GM23338 (cell line): ENCODE measurements at regions not wholly inside any gene's neighbourhood (a gene's known extent, or its start where the extent isn't known, plus 50 kb on each side); places are given as distances from the start of the nearest gene placed in this dataset.

Source experiments
- CREB1 ChIP-seq: fragments of 250-450 bp; sonication (Bioruptor Pico); IDR thresholded peaks from 2 replicates; pipeline ENCODE4 v1.5.0; 2020; ENCODE audit warnings: low read depth, mild to moderate bottlenecking, moderate library complexity
- EZH2 ChIP-seq: fragments of 200-600 bp; sonication (generic); IDR thresholded peaks from one replicate; pipeline ENCODE4 v1.8.0; 2017; ENCODE audit warnings: antibody characterized with exemption, mild to moderate bottlenecking, low read depth; ENCODE audit not compliant: unreplicated experiment
- EZH2phosphoT487 ChIP-seq: fragments of 200-600 bp; sonication (generic); IDR thresholded peaks from one replicate; pipeline ENCODE4 v1.8.1; 2018; ENCODE audit warnings: antibody characterized with exemption; ENCODE audit not compliant: unreplicated experiment
- JUNB ChIP-seq: IDR thresholded peaks from one replicate; pipeline ENCODE4 v1.6.1; 2016; ENCODE audit warnings: antibody characterized with exemption; ENCODE audit not compliant: unreplicated experiment
- NANOG ChIP-seq: IDR thresholded peaks from 2 replicates; pipeline ENCODE4 v1.6.1; 2016; ENCODE audit warnings: antibody characterized with exemption, borderline replicate concordance
- POLR2AphosphoS5 ChIP-seq: IDR thresholded peaks from 2 replicates; pipeline ENCODE4 v1.6.1; 2016; ENCODE audit warnings: antibody characterized with exemption, low read depth
- STAT1 ChIP-seq: IDR thresholded peaks from one replicate; pipeline ENCODE4 v1.6.1; 2016; ENCODE audit warnings: antibody characterized with exemption; ENCODE audit not compliant: unreplicated experiment
- ZNF114 ChIP-seq: fragments of 250-450 bp; sonication (Bioruptor Pico); IDR thresholded peaks from 2 replicates; pipeline ENCODE4 v1.5.0; 2020; ENCODE audit warnings: mild to moderate bottlenecking, moderate library complexity
- ZNF462 ChIP-seq: fragments of 250-450 bp; sonication (Bioruptor Pico); IDR thresholded peaks from 2 replicates; pipeline ENCODE4 v1.5.0; 2020; ENCODE audit warnings: mild to moderate bottlenecking, moderate library complexity
- TF ChIP-seq, protein P1 (sequence below), 2 experiments: fragments of 200-600 bp in 1 of 2; sonication (generic) in 1 of 2; conservative IDR thresholded peaks; 2 replicates each; pipeline versions ENCODE4 v1.5.1 to v1.6.1; 2016 to 2017; ENCODE audit warnings: antibody characterized with exemption in 2 of 2, low read depth in 2 of 2, mild to moderate bottlenecking in 2 of 2, moderate library complexity in 1 of 2
- TF ChIP-seq, protein P2 (sequence below): IDR thresholded peaks from one replicate; pipeline ENCODE4 v1.6.1; 2018; ENCODE audit warnings: antibody characterized with exemption; ENCODE audit not compliant: unreplicated experiment
- TF ChIP-seq, protein P3 (sequence below): IDR thresholded peaks from 2 replicates; pipeline ENCODE4 v1.6.1; 2016; ENCODE audit warnings: antibody characterized with exemption

DNA sequence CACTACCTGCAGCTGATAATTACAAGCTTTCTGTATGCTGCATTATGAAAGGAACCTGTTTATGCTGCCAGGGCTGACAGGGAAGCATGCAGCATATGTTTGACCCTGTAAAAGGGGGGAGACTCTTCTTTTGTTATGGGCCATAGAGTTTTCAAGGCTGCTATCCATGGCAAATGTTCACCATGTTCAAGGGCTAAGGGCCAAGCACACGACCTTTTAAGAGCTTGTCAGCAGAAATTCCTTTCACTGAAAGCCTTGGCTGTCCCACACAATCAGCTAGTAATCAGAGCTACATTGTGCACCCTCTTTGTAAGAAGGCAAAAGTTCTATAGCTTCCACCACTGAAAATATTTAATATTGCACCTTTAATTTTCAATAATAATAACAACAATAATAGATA lies 74.2 kb upstream of the MBIP start:
- TF ChIP-seq, protein P1, sequence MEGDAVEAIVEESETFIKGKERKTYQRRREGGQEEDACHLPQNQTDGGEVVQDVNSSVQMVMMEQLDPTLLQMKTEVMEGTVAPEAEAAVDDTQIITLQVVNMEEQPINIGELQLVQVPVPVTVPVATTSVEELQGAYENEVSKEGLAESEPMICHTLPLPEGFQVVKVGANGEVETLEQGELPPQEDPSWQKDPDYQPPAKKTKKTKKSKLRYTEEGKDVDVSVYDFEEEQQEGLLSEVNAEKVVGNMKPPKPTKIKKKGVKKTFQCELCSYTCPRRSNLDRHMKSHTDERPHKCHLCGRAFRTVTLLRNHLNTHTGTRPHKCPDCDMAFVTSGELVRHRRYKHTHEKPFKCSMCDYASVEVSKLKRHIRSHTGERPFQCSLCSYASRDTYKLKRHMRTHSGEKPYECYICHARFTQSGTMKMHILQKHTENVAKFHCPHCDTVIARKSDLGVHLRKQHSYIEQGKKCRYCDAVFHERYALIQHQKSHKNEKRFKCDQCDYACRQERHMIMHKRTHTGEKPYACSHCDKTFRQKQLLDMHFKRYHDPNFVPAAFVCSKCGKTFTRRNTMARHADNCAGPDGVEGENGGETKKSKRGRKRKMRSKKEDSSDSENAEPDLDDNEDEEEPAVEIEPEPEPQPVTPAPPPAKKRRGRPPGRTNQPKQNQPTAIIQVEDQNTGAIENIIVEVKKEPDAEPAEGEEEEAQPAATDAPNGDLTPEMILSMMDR (conservative IDR thresholded peaks at IDR 0.05; ENCODE audit: low read depth in 2 of 2), result no peak
- TF ChIP-seq POLR2AphosphoS5 (no peak), EZH2 (no peak), EZH2phosphoT487 (no peak), CREB1 (no peak), JUNB (no peak), STAT1 (no peak), ZNF462 (CRISPR knock-in tag) (no peak), ZNF114 (CRISPR knock-in tag) (no peak), NANOG (no peak)
- TF ChIP-seq, protein P2, sequence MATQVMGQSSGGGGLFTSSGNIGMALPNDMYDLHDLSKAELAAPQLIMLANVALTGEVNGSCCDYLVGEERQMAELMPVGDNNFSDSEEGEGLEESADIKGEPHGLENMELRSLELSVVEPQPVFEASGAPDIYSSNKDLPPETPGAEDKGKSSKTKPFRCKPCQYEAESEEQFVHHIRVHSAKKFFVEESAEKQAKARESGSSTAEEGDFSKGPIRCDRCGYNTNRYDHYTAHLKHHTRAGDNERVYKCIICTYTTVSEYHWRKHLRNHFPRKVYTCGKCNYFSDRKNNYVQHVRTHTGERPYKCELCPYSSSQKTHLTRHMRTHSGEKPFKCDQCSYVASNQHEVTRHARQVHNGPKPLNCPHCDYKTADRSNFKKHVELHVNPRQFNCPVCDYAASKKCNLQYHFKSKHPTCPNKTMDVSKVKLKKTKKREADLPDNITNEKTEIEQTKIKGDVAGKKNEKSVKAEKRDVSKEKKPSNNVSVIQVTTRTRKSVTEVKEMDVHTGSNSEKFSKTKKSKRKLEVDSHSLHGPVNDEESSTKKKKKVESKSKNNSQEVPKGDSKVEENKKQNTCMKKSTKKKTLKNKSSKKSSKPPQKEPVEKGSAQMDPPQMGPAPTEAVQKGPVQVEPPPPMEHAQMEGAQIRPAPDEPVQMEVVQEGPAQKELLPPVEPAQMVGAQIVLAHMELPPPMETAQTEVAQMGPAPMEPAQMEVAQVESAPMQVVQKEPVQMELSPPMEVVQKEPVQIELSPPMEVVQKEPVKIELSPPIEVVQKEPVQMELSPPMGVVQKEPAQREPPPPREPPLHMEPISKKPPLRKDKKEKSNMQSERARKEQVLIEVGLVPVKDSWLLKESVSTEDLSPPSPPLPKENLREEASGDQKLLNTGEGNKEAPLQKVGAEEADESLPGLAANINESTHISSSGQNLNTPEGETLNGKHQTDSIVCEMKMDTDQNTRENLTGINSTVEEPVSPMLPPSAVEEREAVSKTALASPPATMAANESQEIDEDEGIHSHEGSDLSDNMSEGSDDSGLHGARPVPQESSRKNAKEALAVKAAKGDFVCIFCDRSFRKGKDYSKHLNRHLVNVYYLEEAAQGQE, result no peak
- TF ChIP-seq, protein P3, sequence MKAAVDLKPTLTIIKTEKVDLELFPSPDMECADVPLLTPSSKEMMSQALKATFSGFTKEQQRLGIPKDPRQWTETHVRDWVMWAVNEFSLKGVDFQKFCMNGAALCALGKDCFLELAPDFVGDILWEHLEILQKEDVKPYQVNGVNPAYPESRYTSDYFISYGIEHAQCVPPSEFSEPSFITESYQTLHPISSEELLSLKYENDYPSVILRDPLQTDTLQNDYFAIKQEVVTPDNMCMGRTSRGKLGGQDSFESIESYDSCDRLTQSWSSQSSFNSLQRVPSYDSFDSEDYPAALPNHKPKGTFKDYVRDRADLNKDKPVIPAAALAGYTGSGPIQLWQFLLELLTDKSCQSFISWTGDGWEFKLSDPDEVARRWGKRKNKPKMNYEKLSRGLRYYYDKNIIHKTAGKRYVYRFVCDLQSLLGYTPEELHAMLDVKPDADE, result no peak
